H1 (cell line): ENCODE measurements at regions not wholly inside any gene's neighbourhood (a gene's known extent, or its start where the extent isn't known, plus 50 kb on each side); places are given as distances from the start of the nearest gene placed in this dataset.
"Not testable (repeated sequence)": the region's sequence is repeated elsewhere in the genome, so short reads cannot be mapped to it uniquely, and the experiment has no call there.

Source experiments
- ATF2 ChIP-seq: IDR thresholded peaks from 2 replicates; pipeline ENCODE4 v1.6.1; 2012; ENCODE audit warnings: low read length, inconsistent platforms
- ATF3 ChIP-seq: IDR thresholded peaks from 2 replicates; pipeline ENCODE4 v1.6.1; 2011; ENCODE audit warnings: low read depth, mild to moderate bottlenecking, low read length; ENCODE audit not compliant: insufficient read depth
- CBX8 ChIP-seq: fragments of 300-800, 300-1000 bp; sonication (generic); IDR thresholded peaks from 2 replicates; pipeline ENCODE4 v1.7.1; 2016; ENCODE audit warnings: low read depth, low read length, borderline replicate concordance
- CTCF ChIP-seq, 3 experiments: IDR thresholded peaks; 1 replicate in 2 of 3; 2 replicates in 1 of 3; pipeline versions ENCODE4 v1.5.1 to v1.6.1; 2011; ENCODE audit warnings: low read length in 3 of 3, mild to moderate bottlenecking in 3 of 3, inconsistent platforms in 2 of 3, low read depth in 1 of 3, moderate library complexity in 1 of 3; ENCODE audit not compliant: insufficient read depth in 1 of 3; ENCODE audit errors: control extremely low read depth in 1 of 3
- EZH2 ChIP-seq: fragments of 200-600 bp; sonication (generic); IDR thresholded peaks from 2 replicates; pipeline ENCODE4 v1.7.1; 2012; ENCODE audit warnings: low read depth, mild to moderate bottlenecking, moderate library complexity, low read length, inconsistent platforms; ENCODE audit not compliant: severe bottlenecking
- JUND ChIP-seq: IDR thresholded peaks from 2 replicates; pipeline ENCODE4 v1.6.1; 2011; ENCODE audit warnings: mild to moderate bottlenecking, improper control_type of control experiment, low read length
- KDM5A ChIP-seq: fragments of 200-600 bp; IDR thresholded peaks from 2 replicates; pipeline ENCODE4 v1.7.1; 2012; ENCODE audit warnings: mild to moderate bottlenecking, low read length, inconsistent platforms, mixed read lengths
- SP1 ChIP-seq: IDR thresholded peaks from 2 replicates; pipeline ENCODE4 v1.6.1; 2011; ENCODE audit warnings: low read depth, low read length

GRCh38 chr5:34372739-34373138 is 283.4 kb upstream of the RAI14 start:
- TF ChIP-seq CBX8; ATF2; JUND; CTCF (IDR thresholded peaks at IDR 0.05; ENCODE audit: control extremely low read depth in 1 of 3, insufficient read depth in 1 of 3, low read depth in 1 of 3, low read length in 3 of 3); SP1; KDM5A; EZH2; ATF3: not testable (repeated sequence)
